GM12873 (cell line): ENCODE measurements at regions not wholly inside any gene's neighbourhood (a gene's known extent, or its start where the extent isn't known, plus 50 kb on each side); places are given as distances from the start of the nearest gene placed in this dataset.

Experiments used
- CTCF ChIP-seq: IDR thresholded peaks from 2 replicates; pipeline ENCODE4 v1.5.1; 2012; ENCODE audit warnings: low read depth, mild to moderate bottlenecking, moderate library complexity, low read length, control low read depth; ENCODE audit not compliant: insufficient read depth; ENCODE audit errors: missing control alignments

GRCh38 chr7:125529249-125529648 lies 599.6 kb upstream of the POT1 start:
- TF ChIP-seq CTCF, result no peak

DNA sequence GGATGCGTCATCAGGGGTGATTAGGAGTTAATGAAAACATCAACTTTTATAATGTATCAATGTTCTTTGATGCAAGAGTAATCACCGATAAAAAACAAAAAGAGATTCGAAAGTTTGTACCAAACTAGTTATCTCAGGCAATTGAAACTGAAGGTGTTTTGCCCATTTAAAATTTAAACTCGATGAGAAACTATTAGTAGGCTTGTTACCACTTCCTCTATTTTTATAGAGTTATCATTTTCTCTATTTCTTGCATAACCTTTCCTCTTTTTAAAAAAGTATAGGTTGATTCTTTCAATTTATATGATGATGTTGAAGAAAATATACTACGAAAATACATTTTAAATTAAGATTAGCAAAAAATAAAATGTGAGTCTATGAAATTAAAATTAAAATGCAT lies 597.3 kb upstream of the POT1 start:
- no peak for TF ChIP-seq CTCF

- no peak for TF ChIP-seq CTCF
Measured at GRCh38 chr7:125526092-125526491, 596.5 kb upstream of the POT1 start.

- TF ChIP-seq CTCF, result no peak
Measured at GRCh38 chr7:125516194-125516593, 586.6 kb upstream of the POT1 start.

DNA sequence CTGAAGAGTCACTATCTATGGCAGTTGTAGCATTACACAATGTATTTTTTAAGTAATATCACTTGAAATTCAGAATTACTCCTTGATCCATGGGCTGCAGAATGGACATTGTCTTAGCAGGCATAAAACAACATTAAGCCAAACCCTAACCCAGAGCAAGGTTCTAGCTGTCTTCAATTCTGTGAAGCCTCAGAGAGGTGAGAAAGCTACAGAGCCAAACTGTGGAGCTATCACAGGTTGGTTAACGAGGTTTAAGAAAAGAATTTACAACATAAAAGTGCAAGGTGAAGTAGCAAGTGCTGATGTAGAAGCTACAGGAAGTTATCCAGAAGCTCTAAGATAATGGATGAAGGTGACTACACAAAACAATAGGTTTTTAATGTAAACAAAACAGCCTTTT lies 582.7 kb upstream of the POT1 start:
- TF ChIP-seq CTCF, result no peak

DNA sequence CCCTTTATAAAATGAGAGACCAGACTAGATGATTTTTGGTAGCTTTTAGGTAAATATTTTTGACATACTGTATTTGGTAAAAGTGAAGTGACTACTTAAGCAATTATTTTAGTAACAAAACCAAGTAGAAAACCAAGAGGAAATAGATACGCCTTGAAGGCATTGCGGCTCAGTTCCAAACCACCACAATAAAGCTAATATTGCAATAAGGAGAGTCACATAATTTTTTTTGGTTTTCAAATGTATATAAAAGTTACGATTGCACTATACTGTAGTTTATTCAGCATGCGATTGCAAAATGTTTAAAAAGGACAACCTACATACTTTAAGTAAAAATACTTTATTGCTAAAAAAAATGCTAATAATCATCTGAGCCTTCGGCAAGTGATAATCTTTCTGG lies 581.7 kb upstream of the POT1 start:
- TF ChIP-seq CTCF, result no peak

- TF ChIP-seq CTCF, result no peak
Measured at GRCh38 chr7:125506331-125506730, 576.7 kb upstream of the POT1 start.

GRCh38 chr7:125504848-125505247 lies 575.2 kb upstream of the POT1 start:
- TF ChIP-seq CTCF, result no peak
